ENCODE measurements at regions not wholly inside any gene's neighbourhood (a gene's known extent, or its start where the extent isn't known, plus 50 kb on each side); places are given as distances from the start of the nearest gene placed in this dataset.

DNA sequence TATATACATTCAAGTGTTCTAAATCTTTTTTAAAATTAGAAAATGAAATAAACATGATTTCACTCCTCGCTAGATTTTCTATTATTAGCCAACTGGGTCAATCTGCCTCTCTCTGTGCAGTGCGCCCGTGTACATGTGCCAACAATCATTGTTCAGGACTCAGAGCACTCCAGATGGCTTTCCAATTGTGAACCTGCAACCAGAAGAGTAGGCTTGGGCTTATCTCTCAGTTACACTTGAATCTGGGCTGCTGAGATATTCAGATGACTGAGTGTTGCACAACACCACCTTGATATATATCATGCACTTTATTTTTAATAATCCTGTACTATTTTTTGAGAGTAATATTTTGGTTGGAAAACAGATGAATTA is 184.0 kb upstream of the FSTL5 start:
- Mint-ChIP-seq H3K27me3 (ENCODE audit: unreplicated experiment) (no peaks in the 10 kb centered on the region), H3K9me3 (ENCODE audit: unreplicated experiment) (no peaks in the 10 kb centered on the region), H3K36me3 (ENCODE audit: unreplicated experiment) (no peaks in the 10 kb centered on the region), H3K4me3 (ENCODE audit: unreplicated experiment) (no peak overlapping the region), H3K27ac (ENCODE audit: unreplicated experiment) (no peak overlapping the region), H3K4me1 (ENCODE audit: unreplicated experiment) (no peaks in the 10 kb centered on the region)
- DNase-seq (ENCODE audit: extremely low spot score, unreplicated experiment), result no peak
- TF ChIP-seq, protein P1, sequence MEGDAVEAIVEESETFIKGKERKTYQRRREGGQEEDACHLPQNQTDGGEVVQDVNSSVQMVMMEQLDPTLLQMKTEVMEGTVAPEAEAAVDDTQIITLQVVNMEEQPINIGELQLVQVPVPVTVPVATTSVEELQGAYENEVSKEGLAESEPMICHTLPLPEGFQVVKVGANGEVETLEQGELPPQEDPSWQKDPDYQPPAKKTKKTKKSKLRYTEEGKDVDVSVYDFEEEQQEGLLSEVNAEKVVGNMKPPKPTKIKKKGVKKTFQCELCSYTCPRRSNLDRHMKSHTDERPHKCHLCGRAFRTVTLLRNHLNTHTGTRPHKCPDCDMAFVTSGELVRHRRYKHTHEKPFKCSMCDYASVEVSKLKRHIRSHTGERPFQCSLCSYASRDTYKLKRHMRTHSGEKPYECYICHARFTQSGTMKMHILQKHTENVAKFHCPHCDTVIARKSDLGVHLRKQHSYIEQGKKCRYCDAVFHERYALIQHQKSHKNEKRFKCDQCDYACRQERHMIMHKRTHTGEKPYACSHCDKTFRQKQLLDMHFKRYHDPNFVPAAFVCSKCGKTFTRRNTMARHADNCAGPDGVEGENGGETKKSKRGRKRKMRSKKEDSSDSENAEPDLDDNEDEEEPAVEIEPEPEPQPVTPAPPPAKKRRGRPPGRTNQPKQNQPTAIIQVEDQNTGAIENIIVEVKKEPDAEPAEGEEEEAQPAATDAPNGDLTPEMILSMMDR (IDR thresholded peaks at IDR 0.05), result no peak

DNA sequence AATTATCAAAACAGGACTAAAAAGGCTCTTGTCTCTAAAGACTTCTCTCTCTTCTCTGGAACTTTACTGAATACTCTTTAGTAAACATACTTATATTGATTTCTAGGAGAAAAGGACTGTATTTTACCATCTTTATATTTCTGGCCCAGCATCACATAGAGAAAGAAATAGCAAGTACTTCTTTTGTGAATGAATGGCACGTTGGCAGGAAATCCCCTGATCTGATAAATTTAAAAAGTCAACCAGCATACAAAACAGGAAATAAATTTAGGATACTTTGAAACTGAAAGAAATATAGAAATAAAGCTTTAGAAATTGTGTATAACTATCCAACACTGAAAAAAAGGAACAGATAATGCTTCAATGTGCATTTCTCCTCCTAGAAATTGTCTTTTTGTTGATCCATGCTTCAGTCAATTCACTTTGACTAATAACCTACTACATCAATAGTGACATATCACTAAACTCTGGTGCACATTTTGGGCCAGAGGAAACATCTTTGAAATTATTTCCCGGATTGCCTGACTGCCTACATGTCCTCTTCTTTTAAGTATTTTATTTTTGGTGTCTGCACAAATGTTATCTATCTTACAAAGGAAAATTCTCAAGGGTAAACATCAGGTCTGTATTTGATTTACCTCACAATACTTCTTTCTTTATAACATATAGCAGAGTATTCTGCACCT is 183.5 kb upstream of the FSTL5 start:
- H3K9me3 Mint-ChIP-seq (ENCODE audit: unreplicated experiment), result no peaks in the 10 kb centered on the region
- no peak overlapping the region for H3K27ac Mint-ChIP-seq (ENCODE audit: unreplicated experiment)
- H3K4me3 Mint-ChIP-seq (ENCODE audit: unreplicated experiment), result no peak overlapping the region
- no peaks in the 10 kb centered on the region for H3K27me3 Mint-ChIP-seq (ENCODE audit: unreplicated experiment)
- TF ChIP-seq, protein P1 (IDR thresholded peaks at IDR 0.05), result no peak
- no peaks in the 10 kb centered on the region for H3K36me3 Mint-ChIP-seq (ENCODE audit: unreplicated experiment)
- no peak for DNase-seq (ENCODE audit: extremely low spot score, unreplicated experiment)
- no peaks in the 10 kb centered on the region for H3K4me1 Mint-ChIP-seq (ENCODE audit: unreplicated experiment)

DNA sequence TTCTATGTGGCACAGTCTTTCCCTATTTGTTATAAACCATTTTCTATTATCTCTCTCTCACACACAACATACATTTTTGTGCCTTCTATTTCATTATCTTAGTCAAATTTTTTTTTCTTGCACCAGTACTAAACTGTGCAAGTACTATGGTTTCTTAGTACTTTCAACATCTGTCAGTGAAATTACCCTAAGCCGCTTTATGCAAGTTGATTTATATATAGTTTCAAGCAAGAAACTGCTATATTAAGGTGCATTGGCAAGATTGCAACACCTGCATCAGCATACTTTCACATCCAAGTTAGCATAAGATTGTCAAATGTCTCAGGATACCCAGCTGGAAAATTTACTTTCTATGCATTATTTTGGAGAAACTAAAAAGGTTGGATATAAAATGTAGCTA is 180.2 kb upstream of the FSTL5 start:
- TF ChIP-seq, protein P1 (IDR thresholded peaks at IDR 0.05), result no peak
- H3K4me3 Mint-ChIP-seq (ENCODE audit: unreplicated experiment), result no peak overlapping the region
- H3K36me3 Mint-ChIP-seq (ENCODE audit: unreplicated experiment), result no peaks in the 10 kb centered on the region
- no peak overlapping the region for H3K27ac Mint-ChIP-seq (ENCODE audit: unreplicated experiment)
- no peaks in the 10 kb centered on the region for H3K4me1 Mint-ChIP-seq (ENCODE audit: unreplicated experiment)
- no peaks in the 10 kb centered on the region for H3K27me3 Mint-ChIP-seq (ENCODE audit: unreplicated experiment)
- DNase-seq (ENCODE audit: extremely low spot score, unreplicated experiment), result no peak
- H3K9me3 Mint-ChIP-seq (ENCODE audit: unreplicated experiment), result no peaks in the 10 kb centered on the region

DNA sequence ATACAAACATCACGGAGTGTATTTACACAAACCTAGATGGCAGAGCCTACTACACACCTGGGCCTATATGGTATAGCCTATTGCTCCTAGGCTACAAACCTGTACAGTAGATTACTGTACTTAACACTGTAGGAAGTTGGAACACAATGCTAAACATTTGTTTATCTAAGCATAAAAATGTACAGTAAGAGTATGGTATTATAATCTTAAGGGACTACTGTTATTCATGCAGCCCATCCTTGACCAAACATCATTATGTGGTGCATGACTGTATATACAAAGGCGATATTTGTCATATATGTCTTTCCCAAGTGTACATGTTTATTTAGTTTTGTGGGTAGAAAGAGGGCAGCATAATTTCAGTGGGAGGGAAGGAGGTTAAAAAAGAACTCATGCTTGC is 177.7 kb upstream of the FSTL5 start:
- TF ChIP-seq, protein P1 (IDR thresholded peaks at IDR 0.05), result no peak
- Mint-ChIP-seq H3K36me3 (ENCODE audit: unreplicated experiment) (no peaks in the 10 kb centered on the region), H3K4me3 (ENCODE audit: unreplicated experiment) (no peak overlapping the region), H3K4me1 (ENCODE audit: unreplicated experiment) (no peaks in the 10 kb centered on the region), H3K27me3 (ENCODE audit: unreplicated experiment) (no peaks in the 10 kb centered on the region), H3K27ac (ENCODE audit: unreplicated experiment) (no peak overlapping the region), H3K9me3 (ENCODE audit: unreplicated experiment) (no peaks in the 10 kb centered on the region)
- DNase-seq (ENCODE audit: extremely low spot score, unreplicated experiment), result no peak

DNA sequence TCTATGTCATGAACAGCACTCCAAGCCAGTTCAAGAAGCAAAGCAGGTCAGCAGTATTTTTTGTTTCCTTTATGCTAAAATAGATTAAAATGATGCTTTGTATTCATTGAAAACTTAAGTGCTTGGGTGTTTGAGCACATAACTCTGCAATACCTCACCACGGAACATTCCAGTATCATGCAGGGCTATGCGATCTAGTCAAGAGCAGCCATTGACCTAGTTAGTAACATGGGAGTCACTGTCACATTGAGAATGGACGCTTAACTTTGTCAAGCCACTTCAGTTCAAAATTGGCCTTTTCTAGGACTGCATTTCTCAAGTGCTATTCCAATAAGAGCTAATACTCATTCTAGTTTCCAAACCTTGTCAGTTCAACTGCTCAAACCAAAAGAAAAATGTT is 160.1 kb upstream of the FSTL5 start:
- Mint-ChIP-seq H3K4me1 (ENCODE audit: unreplicated experiment) (no peaks in the 10 kb centered on the region), H3K36me3 (ENCODE audit: unreplicated experiment) (no peaks in the 10 kb centered on the region), H3K4me3 (ENCODE audit: unreplicated experiment) (no peak overlapping the region), H3K9me3 (ENCODE audit: unreplicated experiment) (no peaks in the 10 kb centered on the region), H3K27ac (ENCODE audit: unreplicated experiment) (no peak overlapping the region), H3K27me3 (ENCODE audit: unreplicated experiment) (no peaks in the 10 kb centered on the region)
- TF ChIP-seq, protein P1 (IDR thresholded peaks at IDR 0.05), result no peak
- DNase-seq (ENCODE audit: extremely low spot score, unreplicated experiment), result no peak

Data from osteocyte (in vitro differentiated cells).